ENCODE measurements at regions not wholly inside any gene's neighbourhood (a gene's known extent, or its start where the extent isn't known, plus 50 kb on each side); places are given as distances from the start of the nearest gene placed in this dataset.

GRCh38 chr3:72666447-72666755 lies 181.8 kb downstream of the SHQ1 start:
- Histone ChIP-seq H3K27ac (no peak overlapping the region), H3K9me3 (no peaks in the 10 kb centered on the region), H3K4me3 (no peak overlapping the region), H3K27me3 (no peaks in the 10 kb centered on the region), H3K36me3 (no peaks in the 10 kb centered on the region), H3K4me1 (peaks cover 0 to 2% (median 0%) of the 10 kb centered on the region in 3 donors)
- 86 to 89% methylated on average over 2 to 3 of the region's 3 CpGs for WGBS, 2 donors (ENCODE audit: low coverage in 1 of 2)
- no peak for ATAC-seq
- no peak for TF ChIP-seq POLR2A (IDR thresholded peaks at IDR 0.05)
- TF ChIP-seq, protein P1, sequence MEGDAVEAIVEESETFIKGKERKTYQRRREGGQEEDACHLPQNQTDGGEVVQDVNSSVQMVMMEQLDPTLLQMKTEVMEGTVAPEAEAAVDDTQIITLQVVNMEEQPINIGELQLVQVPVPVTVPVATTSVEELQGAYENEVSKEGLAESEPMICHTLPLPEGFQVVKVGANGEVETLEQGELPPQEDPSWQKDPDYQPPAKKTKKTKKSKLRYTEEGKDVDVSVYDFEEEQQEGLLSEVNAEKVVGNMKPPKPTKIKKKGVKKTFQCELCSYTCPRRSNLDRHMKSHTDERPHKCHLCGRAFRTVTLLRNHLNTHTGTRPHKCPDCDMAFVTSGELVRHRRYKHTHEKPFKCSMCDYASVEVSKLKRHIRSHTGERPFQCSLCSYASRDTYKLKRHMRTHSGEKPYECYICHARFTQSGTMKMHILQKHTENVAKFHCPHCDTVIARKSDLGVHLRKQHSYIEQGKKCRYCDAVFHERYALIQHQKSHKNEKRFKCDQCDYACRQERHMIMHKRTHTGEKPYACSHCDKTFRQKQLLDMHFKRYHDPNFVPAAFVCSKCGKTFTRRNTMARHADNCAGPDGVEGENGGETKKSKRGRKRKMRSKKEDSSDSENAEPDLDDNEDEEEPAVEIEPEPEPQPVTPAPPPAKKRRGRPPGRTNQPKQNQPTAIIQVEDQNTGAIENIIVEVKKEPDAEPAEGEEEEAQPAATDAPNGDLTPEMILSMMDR (IDR thresholded peaks at IDR 0.05) = no peak
- TF ChIP-seq POLR2AphosphoS5 (IDR thresholded peaks at IDR 0.05) = no peak
- no peak for TF ChIP-seq EP300 (IDR thresholded peaks at IDR 0.05)

DNA sequence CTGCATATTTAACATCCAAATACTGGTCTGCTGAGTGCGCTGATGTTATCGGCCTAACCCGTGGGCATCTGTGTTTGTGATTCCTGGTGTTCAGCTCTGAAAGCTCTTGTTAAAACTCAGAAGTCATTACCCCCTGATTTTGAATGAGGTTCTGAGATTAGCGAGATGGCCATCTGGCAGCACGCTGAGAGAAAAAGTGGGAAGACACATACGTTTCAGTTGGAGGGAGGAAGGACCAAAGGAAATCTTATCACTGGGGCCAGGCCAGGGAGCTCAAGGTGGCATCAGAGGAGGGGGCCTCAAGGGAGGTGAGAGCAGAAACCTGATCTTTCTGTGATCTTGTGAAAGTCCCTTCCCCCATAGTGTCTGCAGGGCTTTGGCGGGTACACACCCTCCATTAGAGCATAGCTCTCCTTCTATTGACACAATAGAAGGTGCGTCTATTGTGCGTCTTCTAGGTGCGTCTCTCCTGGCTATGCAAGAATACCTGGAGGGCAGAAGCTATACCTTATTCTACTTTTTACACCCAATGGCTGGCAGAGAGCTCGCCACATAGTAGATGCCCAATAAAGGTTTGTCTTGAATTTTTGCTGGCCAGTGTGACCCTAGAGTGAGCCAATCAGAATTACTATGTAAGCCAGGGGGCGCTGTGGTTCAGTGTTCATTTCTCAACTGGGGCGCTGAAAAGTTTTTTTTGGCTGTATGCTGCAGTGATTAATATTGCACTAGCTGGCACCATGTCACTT lies 182.4 kb downstream of the SHQ1 start:
- ATAC-seq = no peak
- no peaks in the 10 kb centered on the region for H3K9me3 ChIP-seq
- TF ChIP-seq, protein P1 (IDR thresholded peaks at IDR 0.05) = peak in 2 of 4 experiments; percentile 33 to 46
- no peak for TF ChIP-seq EP300 (IDR thresholded peaks at IDR 0.05)
- no peak for TF ChIP-seq POLR2AphosphoS5 (IDR thresholded peaks at IDR 0.05)
- no peak for TF ChIP-seq POLR2A (IDR thresholded peaks at IDR 0.05)
- WGBS, 2 donors (ENCODE audit: low coverage in 1 of 2) = 68 to 79% methylated on average over 5 to 8 of the region's 13 CpGs
- H3K36me3 ChIP-seq = no peaks in the 10 kb centered on the region
- H3K4me1 ChIP-seq = peaks cover 0 to 8% (median 0%) of the 10 kb centered on the region in 3 donors
- no peak overlapping the region for H3K4me3 ChIP-seq
- no peak overlapping the region for H3K27ac ChIP-seq
- H3K27me3 ChIP-seq = no peaks in the 10 kb centered on the region

- Histone ChIP-seq H3K36me3 (no peaks in the 10 kb centered on the region), H3K27ac (no peak overlapping the region), H3K27me3 (no peaks in the 10 kb centered on the region), H3K4me3 (no peak overlapping the region), H3K4me1 (peaks cover 0 to 14% (median 3%) of the 10 kb centered on the region in 3 donors), H3K9me3 (no peaks in the 10 kb centered on the region)
- 88 to 100% methylated on average over 1 to 4 of the region's 4 CpGs for WGBS, 2 donors (ENCODE audit: low coverage in 1 of 2)
- no peak for ATAC-seq
- no peak for TF ChIP-seq EP300 (IDR thresholded peaks at IDR 0.05)
- TF ChIP-seq POLR2AphosphoS5 (IDR thresholded peaks at IDR 0.05) = no peak
- no peak for TF ChIP-seq POLR2A (IDR thresholded peaks at IDR 0.05)
- TF ChIP-seq, protein P1 (IDR thresholded peaks at IDR 0.05) = no peak
Observed at GRCh38 chr3:72665103-72665502, 183.1 kb downstream of the SHQ1 start.

GRCh38 chr3:72664184-72664975 lies 183.9 kb downstream of the SHQ1 start:
- Histone ChIP-seq H3K27me3 (no peaks in the 10 kb centered on the region), H3K4me3 (no peak overlapping the region), H3K36me3 (no peaks in the 10 kb centered on the region), H3K27ac (no peak overlapping the region), H3K4me1 (peaks cover 0 to 14% (median 3%) of the 10 kb centered on the region in 3 donors), H3K9me3 (no peaks in the 10 kb centered on the region)
- TF ChIP-seq, protein P1 (IDR thresholded peaks at IDR 0.05) = no peak
- TF ChIP-seq EP300 (IDR thresholded peaks at IDR 0.05) (no peak), POLR2AphosphoS5 (IDR thresholded peaks at IDR 0.05) (no peak), POLR2A (IDR thresholded peaks at IDR 0.05) (no peak)
- WGBS, 2 donors (ENCODE audit: low coverage in 1 of 2) = 92 to 94% methylated on average over 3 of the region's 3 CpGs
- ATAC-seq = no peak

Data from gastroesophageal sphincter (tissue), 4 donors.